Thyroid gland (tissue), 4 donors: ENCODE measurements at regions not wholly inside any gene's neighbourhood (a gene's known extent, or its start where the extent isn't known, plus 50 kb on each side); places are given as distances from the start of the nearest gene placed in this dataset.

ENCODE experiments used
- POLR2A ChIP-seq, 2 donors: fragments of 450-650 bp; IDR thresholded peaks; one replicate each; pipeline ENCODE4 v1.6.1; 2017; ENCODE audit warnings: antibody characterized with exemption in 2 of 2, mild to moderate bottlenecking in 2 of 2, moderate library complexity in 1 of 2
- TF ChIP-seq, protein P1 (sequence below), 6 experiments: fragments of 200-600 bp in 3 of 6; fragments of 450-650 bp in 3 of 6; sonication (generic) in 3 of 6; IDR thresholded peaks; one replicate each; pipeline ENCODE4 v1.5.1; 2016 to 2019; ENCODE audit warnings: antibody characterized with exemption in 6 of 6, mild to moderate bottlenecking in 2 of 6, inconsistent platforms in 1 of 6, moderate library complexity in 1 of 6

DNA sequence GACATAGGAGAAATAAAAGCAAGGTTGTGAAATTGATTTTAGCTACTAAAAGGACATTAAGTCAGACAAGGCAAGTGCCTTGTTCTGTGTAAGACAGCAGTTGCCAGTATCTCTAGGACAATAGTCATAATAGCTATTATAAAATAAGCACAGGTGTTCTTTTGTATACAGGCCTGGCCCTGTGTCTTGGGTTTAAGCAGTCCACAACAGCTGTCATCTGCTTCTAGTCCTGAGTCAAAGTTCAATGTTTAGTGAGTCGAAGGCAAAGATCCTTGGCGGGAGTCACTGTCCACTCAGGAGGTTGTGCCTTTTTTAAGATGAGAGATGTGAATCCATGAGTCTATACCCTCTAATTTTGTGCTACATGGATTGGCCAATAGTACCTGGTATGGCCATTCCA, 79.5 kb downstream of the SC5D start:
- TF ChIP-seq POLR2A (IDR thresholded peaks at IDR 0.05), result no peak
- TF ChIP-seq, protein P1, sequence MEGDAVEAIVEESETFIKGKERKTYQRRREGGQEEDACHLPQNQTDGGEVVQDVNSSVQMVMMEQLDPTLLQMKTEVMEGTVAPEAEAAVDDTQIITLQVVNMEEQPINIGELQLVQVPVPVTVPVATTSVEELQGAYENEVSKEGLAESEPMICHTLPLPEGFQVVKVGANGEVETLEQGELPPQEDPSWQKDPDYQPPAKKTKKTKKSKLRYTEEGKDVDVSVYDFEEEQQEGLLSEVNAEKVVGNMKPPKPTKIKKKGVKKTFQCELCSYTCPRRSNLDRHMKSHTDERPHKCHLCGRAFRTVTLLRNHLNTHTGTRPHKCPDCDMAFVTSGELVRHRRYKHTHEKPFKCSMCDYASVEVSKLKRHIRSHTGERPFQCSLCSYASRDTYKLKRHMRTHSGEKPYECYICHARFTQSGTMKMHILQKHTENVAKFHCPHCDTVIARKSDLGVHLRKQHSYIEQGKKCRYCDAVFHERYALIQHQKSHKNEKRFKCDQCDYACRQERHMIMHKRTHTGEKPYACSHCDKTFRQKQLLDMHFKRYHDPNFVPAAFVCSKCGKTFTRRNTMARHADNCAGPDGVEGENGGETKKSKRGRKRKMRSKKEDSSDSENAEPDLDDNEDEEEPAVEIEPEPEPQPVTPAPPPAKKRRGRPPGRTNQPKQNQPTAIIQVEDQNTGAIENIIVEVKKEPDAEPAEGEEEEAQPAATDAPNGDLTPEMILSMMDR (IDR thresholded peaks at IDR 0.05), result no peak
